PC-3 (cell line): ENCODE measurements at regions not wholly inside any gene's neighbourhood (a gene's known extent, or its start where the extent isn't known, plus 50 kb on each side); places are given as distances from the start of the nearest gene placed in this dataset.

ENCODE experiments used
- EZH2 ChIP-seq: fragments of 300-600 bp; sonication (generic); IDR thresholded peaks from one replicate; pipeline ENCODE4 v1.6.1; 2017; ENCODE audit warnings: antibody characterized with exemption, mild to moderate bottlenecking, low read length; ENCODE audit not compliant: unreplicated experiment
- EZH2phosphoT487 ChIP-seq: fragments of 300-600 bp; sonication (generic); IDR thresholded peaks from 2 replicates; pipeline ENCODE4 v1.6.1; 2018; ENCODE audit warnings: mild to moderate bottlenecking, antibody characterized with exemption, low read length, borderline replicate concordance
- TF ChIP-seq, protein P1 (sequence below): fragments of 300-600 bp; sonication (generic); conservative IDR thresholded peaks from 2 replicates; pipeline ENCODE4 v1.5.1; 2017; ENCODE audit warnings: antibody characterized with exemption, low read depth, mild to moderate bottlenecking, low read length

DNA sequence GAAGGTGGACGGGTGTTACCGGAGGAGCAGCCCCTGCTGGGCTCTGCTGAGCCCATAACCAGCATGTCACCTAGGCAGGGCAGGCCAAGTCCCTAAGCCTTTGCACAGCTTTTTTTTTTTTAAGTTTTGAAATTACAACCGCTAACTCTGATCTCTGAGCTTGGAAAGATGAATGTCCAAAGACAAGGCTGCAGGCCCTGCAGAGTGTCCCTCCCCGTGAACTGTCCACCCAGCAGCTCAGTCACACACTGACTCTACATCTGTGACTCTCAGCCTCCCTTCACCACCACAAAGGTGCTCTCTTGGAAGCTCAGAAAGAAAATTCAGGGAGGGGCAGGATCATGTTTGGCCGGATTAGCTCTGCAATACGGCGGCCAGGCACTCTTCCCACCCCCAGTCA lies 119.0 kb upstream of the PPP1R26 start:
- TF ChIP-seq, protein P1, sequence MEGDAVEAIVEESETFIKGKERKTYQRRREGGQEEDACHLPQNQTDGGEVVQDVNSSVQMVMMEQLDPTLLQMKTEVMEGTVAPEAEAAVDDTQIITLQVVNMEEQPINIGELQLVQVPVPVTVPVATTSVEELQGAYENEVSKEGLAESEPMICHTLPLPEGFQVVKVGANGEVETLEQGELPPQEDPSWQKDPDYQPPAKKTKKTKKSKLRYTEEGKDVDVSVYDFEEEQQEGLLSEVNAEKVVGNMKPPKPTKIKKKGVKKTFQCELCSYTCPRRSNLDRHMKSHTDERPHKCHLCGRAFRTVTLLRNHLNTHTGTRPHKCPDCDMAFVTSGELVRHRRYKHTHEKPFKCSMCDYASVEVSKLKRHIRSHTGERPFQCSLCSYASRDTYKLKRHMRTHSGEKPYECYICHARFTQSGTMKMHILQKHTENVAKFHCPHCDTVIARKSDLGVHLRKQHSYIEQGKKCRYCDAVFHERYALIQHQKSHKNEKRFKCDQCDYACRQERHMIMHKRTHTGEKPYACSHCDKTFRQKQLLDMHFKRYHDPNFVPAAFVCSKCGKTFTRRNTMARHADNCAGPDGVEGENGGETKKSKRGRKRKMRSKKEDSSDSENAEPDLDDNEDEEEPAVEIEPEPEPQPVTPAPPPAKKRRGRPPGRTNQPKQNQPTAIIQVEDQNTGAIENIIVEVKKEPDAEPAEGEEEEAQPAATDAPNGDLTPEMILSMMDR: no peak
- TF ChIP-seq EZH2 (no peak), EZH2phosphoT487 (no peak)
